OCI-LY1 (cell line): ENCODE measurements at regions not wholly inside any gene's neighbourhood (a gene's known extent, or its start where the extent isn't known, plus 50 kb on each side); places are given as distances from the start of the nearest gene placed in this dataset.

Source experiments
- EZH2 ChIP-seq: fragments of 200-600 bp; sonication (generic), shearing (Covaris generic); IDR thresholded peaks from 2 replicates; pipeline ENCODE4 v1.8.0; 2017; ENCODE audit warnings: borderline replicate concordance, mixed run types, mild to moderate bottlenecking, antibody characterized with exemption, low read length, moderate library complexity, mixed read lengths
- TF ChIP-seq, protein P1 (sequence below): fragments of 200-600 bp; sonication (generic), shearing (Covaris generic); IDR thresholded peaks from 2 replicates; pipeline ENCODE4 v1.5.1; 2017; ENCODE audit warnings: mild to moderate bottlenecking, antibody characterized with exemption, low read length, moderate library complexity, mixed read lengths

DNA sequence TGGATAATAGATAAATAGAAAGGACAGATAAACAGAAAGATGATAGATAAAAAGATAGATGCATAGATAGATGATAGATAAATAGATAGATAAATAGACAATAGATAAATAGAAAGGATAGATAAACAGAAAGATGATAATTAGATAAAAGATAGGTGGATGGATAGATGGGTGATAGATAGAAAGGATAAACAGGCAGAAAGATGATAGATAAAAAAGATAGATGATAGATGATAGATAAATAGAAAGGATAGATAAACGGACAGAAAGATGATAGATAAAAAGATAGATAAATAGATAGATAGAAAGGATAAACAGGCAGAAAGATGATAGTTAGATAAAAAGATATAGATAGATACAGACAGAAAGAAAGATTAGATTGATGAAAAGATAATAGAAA is 92.3 kb upstream of the UQCRFS1 start:
- TF ChIP-seq, protein P1, sequence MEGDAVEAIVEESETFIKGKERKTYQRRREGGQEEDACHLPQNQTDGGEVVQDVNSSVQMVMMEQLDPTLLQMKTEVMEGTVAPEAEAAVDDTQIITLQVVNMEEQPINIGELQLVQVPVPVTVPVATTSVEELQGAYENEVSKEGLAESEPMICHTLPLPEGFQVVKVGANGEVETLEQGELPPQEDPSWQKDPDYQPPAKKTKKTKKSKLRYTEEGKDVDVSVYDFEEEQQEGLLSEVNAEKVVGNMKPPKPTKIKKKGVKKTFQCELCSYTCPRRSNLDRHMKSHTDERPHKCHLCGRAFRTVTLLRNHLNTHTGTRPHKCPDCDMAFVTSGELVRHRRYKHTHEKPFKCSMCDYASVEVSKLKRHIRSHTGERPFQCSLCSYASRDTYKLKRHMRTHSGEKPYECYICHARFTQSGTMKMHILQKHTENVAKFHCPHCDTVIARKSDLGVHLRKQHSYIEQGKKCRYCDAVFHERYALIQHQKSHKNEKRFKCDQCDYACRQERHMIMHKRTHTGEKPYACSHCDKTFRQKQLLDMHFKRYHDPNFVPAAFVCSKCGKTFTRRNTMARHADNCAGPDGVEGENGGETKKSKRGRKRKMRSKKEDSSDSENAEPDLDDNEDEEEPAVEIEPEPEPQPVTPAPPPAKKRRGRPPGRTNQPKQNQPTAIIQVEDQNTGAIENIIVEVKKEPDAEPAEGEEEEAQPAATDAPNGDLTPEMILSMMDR: no peak
- TF ChIP-seq EZH2: no peak
